GM12874 (cell line): ENCODE measurements at regions not wholly inside any gene's neighbourhood (a gene's known extent, or its start where the extent isn't known, plus 50 kb on each side); places are given as distances from the start of the nearest gene placed in this dataset.

Experiments
- TF ChIP-seq, protein P1 (sequence below): IDR thresholded peaks from 2 replicates; pipeline ENCODE4 v1.5.1; 2011; ENCODE audit warnings: low read depth, mild to moderate bottlenecking, control low read depth, low read length, moderate library complexity; ENCODE audit not compliant: insufficient read depth

GRCh38 chr14:98835051-98835824 is 436.8 kb downstream of the BCL11B start:
- TF ChIP-seq, protein P1, sequence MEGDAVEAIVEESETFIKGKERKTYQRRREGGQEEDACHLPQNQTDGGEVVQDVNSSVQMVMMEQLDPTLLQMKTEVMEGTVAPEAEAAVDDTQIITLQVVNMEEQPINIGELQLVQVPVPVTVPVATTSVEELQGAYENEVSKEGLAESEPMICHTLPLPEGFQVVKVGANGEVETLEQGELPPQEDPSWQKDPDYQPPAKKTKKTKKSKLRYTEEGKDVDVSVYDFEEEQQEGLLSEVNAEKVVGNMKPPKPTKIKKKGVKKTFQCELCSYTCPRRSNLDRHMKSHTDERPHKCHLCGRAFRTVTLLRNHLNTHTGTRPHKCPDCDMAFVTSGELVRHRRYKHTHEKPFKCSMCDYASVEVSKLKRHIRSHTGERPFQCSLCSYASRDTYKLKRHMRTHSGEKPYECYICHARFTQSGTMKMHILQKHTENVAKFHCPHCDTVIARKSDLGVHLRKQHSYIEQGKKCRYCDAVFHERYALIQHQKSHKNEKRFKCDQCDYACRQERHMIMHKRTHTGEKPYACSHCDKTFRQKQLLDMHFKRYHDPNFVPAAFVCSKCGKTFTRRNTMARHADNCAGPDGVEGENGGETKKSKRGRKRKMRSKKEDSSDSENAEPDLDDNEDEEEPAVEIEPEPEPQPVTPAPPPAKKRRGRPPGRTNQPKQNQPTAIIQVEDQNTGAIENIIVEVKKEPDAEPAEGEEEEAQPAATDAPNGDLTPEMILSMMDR = no peak

GRCh38 chr14:98835825-98836100 is 436.2 kb downstream of the BCL11B start:
- TF ChIP-seq, protein P1 = no peak

GRCh38 chr14:98840091-98840490 is 431.9 kb downstream of the BCL11B start:
- TF ChIP-seq, protein P1 = no peak

DNA sequence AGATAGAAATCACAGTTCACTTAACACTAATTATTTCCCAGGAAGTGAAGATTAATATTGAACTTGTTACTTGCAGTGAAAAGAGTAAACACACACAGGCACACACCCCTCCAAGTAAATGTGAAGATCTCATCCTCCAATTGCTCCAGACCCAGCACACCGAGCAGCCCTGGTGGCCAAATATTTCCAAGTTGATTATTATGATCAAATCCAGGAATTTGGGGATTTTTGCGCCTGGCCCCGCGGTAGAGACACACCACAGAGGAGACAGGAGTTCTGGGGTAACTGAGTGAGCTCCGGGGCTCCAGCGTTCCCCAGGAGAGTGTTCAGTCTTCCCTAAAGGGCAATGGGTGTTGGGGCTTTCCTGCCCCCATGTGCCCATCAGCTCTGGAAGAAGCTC is 431.5 kb downstream of the BCL11B start:
- TF ChIP-seq, protein P1 = no peak

DNA sequence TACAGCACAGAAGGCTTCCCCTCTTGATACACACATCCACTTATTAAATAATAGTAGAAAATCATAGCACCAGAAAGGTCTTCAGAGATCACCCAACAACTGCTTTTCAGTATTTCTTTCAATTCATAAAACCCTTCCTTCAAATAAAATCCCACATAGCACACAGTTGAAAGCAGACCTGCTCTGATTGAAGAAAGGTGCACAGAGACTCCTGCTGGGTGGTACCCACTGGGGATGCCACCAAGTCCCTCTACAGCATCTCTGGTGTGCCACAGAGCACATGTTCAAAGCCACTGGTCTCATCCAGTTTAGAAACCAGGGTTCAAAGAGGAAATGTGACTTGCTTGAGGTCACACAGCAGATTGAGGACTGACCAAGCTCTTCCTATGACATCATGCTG is 427.5 kb downstream of the BCL11B start:
- TF ChIP-seq, protein P1 = no peak

- TF ChIP-seq, protein P1 = no peak
These were observed 424.2 kb downstream of the BCL11B start for GRCh38 chr14:98847521-98848468.

- TF ChIP-seq, protein P1 = no peak
These were observed 418.8 kb downstream of the BCL11B start for GRCh38 chr14:98853063-98853729.
